RWPE1 (cell line): ENCODE measurements at regions not wholly inside any gene's neighbourhood (a gene's known extent, or its start where the extent isn't known, plus 50 kb on each side); places are given as distances from the start of the nearest gene placed in this dataset.

ENCODE experiments used
- CTCF ChIA-PET: fragments of 350-600 bp; sonication (Branson Sonifier 250); formaldehyde crosslinking; extraction: SDS; loops from one replicate; lab custom pipeline; 2021; lab: Yijun Ruan, JAX
- POLR2A ChIA-PET: fragments of 400-600 bp; formaldehyde crosslinking; extraction: SDS; loops from one replicate; lab custom pipeline; 2020; ENCODE audit warnings: antibody characterized with exemption; ENCODE audit not compliant: low non-redundant PET; lab: Yijun Ruan, JAX
- DNase-seq: peaks from one replicate; pipeline ENCODE4 v3.0.0; 2012; ENCODE audit warnings: low spot score
- H3K27ac ChIP-seq: fragments of 450-650 bp; 2 replicates; pipeline ENCODE4 v1.5.1; 2017
- CTCF ChIP-seq: fragments of 450-650 bp; conservative IDR thresholded peaks from 2 replicates; pipeline ENCODE4 v1.5.1; 2017; ENCODE audit warnings: low read depth, mild to moderate bottlenecking

- DNase-seq: no peak
- ChIA-PET POLR2A (no interaction called here), CTCF (interaction anchor here (0.7 kb wide), 1 partner anchor 41 kb away, joined by 3 read pairs; no protein-coding TSS in a partner anchor)
- H3K27ac ChIP-seq: no peak overlapping the region
- TF ChIP-seq CTCF: no peak
Observed at GRCh38 chr4:3822230-3822947, 56.2 kb downstream of the ADRA2C start.

DNA sequence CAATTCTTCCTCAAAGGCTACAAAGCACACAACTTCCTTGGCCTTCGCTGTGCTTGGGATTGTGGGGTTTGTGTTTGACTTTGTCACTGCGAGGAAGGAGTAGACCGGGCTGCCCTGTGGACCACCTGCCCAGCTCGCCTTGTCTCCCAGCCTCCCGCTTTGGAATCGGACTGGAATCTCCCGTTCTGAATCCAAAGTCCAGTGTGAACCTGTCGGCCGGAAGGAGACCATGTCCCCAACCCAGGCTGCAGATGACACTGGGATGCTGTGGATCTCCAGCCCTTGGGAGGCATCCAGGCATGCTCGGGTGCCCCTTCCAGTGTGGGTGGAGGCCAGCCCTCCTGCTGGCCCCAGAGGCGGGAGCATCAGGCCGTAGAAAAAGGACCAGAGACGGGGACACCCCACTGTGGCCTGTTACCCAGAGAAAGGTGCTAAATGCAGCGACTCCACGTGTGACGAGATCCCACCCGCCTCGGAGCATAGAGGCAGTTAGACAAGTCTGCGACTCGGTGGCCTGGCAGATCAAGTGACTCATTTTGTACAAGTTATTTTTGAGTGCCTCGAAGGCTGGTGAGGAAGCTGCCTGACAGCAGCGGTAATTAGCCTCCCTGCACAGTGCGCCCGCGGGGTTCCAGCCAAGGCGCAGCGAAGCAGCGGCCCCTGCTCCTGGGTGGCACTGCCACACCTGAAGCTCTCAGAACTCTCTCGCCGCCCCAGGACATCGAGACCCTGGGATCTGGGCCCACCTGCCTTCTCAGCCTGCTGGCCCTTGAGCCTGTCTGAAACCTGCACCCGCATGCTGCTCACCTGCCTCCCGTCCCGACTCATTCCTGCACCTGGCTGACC, 57.5 kb downstream of the ADRA2C start:
- DNase-seq: no peak
- ChIA-PET CTCF (no interaction called here), POLR2A (no interaction called here)
- H3K27ac ChIP-seq: no peak overlapping the region
- TF ChIP-seq CTCF: no peak

- CTCF ChIA-PET: no interaction called here
- no peak for DNase-seq
- POLR2A ChIA-PET: no interaction called here
Observed at GRCh38 chr4:3824521-3825270, 58.5 kb downstream of the ADRA2C start.

DNA sequence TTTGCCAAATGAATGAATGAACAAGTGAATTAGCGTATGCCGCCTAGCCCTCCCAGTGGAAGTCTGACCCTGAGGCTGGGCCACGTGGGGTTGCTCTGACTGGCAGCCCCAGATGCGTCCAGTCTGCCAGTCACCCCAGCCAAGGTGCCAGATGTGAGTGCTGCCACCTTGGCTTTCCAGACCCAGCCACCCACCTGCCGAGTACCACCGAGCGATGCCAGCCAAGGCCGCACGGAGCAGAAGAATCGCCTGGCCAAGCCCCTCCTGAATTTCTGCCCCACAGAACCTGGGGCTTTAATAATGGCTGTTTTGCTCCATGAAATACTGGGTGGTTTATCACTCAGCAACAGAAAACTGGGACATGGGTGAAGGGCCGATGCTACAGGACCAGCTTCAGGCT, 59.3 kb downstream of the ADRA2C start:
- DNase-seq: no peak
- H3K27ac ChIP-seq: no peak overlapping the region
- CTCF ChIA-PET: no interaction called here
- POLR2A ChIA-PET: no interaction called here
- no peak for TF ChIP-seq CTCF

More at GRCh38 chr4:3824521-3825270, 58.5 kb downstream of the ADRA2C start:
- no peak for TF ChIP-seq CTCF
- no peak overlapping the region for H3K27ac ChIP-seq

DNA sequence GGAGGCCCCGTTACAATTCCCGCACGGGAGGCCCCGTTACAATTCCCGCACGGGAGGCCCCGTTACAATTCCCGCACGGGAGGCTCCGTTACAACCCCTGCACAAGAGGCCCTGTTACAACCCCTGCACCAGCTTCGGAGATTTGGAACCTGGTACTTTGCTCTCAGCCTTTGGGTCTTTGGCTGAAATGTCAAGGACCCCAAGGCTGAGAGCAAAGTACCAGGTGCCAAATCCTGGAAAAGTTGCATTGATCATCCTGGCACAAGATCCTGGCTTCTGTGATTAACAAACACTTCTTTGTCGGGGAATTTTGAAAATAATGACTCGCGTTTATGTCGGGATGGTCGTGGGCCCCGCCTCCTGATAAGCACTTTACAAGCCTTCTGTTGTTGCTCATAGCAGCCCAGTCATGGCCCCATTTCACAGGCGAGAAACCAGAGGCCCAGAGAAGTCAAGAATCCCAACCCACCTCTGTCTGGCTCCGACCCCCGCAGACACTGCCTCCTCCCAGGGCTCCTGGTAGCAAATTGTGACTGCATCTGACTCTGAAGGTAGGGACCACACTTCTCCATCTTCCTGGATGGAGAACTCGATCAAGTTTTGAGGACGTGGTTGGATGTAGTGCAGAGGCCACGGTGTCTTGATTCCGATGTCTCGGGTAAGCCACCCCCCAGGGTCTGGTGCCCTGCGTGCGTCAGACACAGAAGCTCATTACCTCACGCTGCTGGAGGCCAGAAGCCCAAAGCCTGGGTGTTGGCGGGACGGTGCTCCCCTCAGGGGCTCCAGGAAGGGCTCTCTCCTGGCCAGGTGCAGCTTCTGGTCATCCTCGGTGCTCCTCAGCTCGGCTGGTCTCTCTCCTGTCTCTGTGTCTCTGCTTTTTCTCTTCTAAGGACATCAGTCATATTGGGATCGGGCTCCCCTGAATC, 60.3 kb downstream of the ADRA2C start:
- no peak overlapping the region for H3K27ac ChIP-seq
- DNase-seq: no peak
- CTCF ChIA-PET: no interaction called here
- POLR2A ChIA-PET: no interaction called here
- no peak for TF ChIP-seq CTCF
